Heart left ventricle (tissue), 13 donors: ENCODE measurements at regions not wholly inside any gene's neighbourhood (a gene's known extent, or its start where the extent isn't known, plus 50 kb on each side); places are given as distances from the start of the nearest gene placed in this dataset.

Experiments used
- POLR2A ChIP-seq, 2 donors: fragments of 450-650 bp; IDR thresholded peaks; one replicate each; pipeline ENCODE4 v1.6.1; 2017; ENCODE audit warnings: antibody characterized with exemption in 2 of 2, mild to moderate bottlenecking in 2 of 2, moderate library complexity in 2 of 2
- TF ChIP-seq, protein P1 (sequence below), 12 donors: fragments of 200-600 bp; sonication (generic) in 4 of 12; IDR thresholded peaks; one replicate each; pipeline versions ENCODE4 v1.5.0 to v1.8.0; 2018 to 2022; ENCODE audit warnings: antibody characterized with exemption in 12 of 12, mild to moderate bottlenecking in 5 of 12
- donor health status: ischemic (EF 13 %, LVEDD 7.1; RV severe dilation, severe dysfunction).
- donor health status: DM: no; HTN: yes; CAD: no.
- donor health status: DM: no; HTN: no; CAD: no.
- donor health status: ischemic (EF 25% LVEDD 6.9; RV normal size, moderate dysfunction).
- donor health status: ischemic (EF 25% LVEDD 5.7; RV mildly dilated, moderate dysfunction).
- donor health status: ischemic (EF 35%, LVEDD 5.7; RV mildly dilated, moderate dysfunction).
- donor health status: nonischemic (EF 11% LVEDD 7.7; RV severe dilation, severe dysfunction).
- donor health status: DM: yes; HTN: yes; CAD: no.
- donor health status: PGD.
- donor health status: ischemic (EF 29% LVEDD 5.4; RV normal size, mild dysfunction).
- donor health status: nonischemic (EF 23%, LVEDD 6.1; RV moderate dilation, normal function).

DNA sequence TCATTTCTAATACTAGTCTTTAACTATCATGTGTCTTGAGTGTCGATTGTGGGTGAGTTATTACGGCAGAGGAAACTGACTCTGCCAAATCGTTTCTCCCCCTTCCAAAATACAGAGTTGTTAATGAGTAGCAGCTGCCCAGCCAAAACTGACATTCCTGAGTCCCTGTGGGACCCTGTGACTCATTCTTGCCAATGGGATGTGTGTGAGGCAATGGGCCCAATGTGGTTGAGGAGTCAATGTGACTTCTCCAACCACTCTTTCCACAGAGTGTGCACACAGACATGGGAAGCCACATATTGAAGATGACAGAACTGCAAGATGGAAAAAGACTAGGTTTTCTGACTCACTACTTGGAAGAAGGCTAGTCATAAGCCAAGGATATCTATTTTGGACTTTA, 434.7 kb downstream of the DTWD2 start:
- TF ChIP-seq, protein P1, sequence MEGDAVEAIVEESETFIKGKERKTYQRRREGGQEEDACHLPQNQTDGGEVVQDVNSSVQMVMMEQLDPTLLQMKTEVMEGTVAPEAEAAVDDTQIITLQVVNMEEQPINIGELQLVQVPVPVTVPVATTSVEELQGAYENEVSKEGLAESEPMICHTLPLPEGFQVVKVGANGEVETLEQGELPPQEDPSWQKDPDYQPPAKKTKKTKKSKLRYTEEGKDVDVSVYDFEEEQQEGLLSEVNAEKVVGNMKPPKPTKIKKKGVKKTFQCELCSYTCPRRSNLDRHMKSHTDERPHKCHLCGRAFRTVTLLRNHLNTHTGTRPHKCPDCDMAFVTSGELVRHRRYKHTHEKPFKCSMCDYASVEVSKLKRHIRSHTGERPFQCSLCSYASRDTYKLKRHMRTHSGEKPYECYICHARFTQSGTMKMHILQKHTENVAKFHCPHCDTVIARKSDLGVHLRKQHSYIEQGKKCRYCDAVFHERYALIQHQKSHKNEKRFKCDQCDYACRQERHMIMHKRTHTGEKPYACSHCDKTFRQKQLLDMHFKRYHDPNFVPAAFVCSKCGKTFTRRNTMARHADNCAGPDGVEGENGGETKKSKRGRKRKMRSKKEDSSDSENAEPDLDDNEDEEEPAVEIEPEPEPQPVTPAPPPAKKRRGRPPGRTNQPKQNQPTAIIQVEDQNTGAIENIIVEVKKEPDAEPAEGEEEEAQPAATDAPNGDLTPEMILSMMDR (IDR thresholded peaks at IDR 0.05), result no peak
- no peak for TF ChIP-seq POLR2A (IDR thresholded peaks at IDR 0.05)
